HG03025 (cell line): ENCODE measurements at regions not wholly inside any gene's neighbourhood (a gene's known extent, or its start where the extent isn't known, plus 50 kb on each side); places are given as distances from the start of the nearest gene placed in this dataset.

Experiments
- ATAC-seq: cut with Tn5 transposase; IDR thresholded peaks from one replicate; pipeline ENCODE4 v1.9.1; 2021; ENCODE audit warnings: mild to moderate bottlenecking, moderate library complexity; ENCODE audit not compliant: unreplicated experiment, low FRiP score

- ATAC-seq = no peak
Observed at GRCh38 chr2:62287899-62288880, 92.3 kb downstream of the B3GNT2 start.

DNA sequence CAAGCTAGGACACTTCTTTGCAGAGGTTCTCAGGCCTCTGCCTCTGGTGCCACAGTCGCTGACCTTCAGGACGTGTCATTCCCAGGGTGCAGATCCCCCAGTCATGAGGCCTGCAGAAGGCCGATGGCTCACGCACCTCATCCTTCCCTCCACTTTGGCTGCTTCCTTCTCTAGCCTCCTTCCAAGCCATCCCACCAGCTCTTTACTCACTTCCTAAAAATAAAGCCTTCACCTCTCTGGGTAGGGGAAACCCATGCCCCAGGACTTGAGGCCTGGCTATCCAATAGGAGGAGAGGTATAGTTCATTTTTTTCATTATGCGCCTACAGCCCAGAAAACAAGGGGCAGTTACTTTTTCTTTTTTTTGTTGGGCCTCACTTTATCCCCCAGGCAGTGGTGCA lies 91.4 kb downstream of the B3GNT2 start:
- no peak for ATAC-seq

- ATAC-seq = no peak
Observed at GRCh38 chr2:62286089-62286785, 90.3 kb downstream of the B3GNT2 start.

- no peak for ATAC-seq
Observed at GRCh38 chr2:62284980-62285379, 89.1 kb downstream of the B3GNT2 start.

DNA sequence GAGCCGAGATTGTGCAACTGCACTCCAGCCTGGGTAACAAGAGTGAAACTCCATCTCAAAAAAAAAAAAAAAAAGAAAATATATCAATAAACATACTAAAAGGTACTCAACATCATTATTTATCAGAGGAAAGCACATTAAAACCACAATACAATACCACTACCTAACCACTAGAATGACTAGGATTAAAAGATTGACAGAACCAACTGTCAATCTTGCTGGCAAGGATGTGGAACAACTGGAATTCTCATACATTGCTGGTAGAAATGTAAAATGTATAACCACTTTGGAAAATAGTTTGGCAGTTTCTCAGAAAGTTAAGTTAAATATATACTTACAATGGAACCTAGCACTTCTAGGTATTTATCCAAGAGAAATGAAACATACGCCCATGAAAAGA lies 88.6 kb downstream of the B3GNT2 start:
- ATAC-seq = no peak

DNA sequence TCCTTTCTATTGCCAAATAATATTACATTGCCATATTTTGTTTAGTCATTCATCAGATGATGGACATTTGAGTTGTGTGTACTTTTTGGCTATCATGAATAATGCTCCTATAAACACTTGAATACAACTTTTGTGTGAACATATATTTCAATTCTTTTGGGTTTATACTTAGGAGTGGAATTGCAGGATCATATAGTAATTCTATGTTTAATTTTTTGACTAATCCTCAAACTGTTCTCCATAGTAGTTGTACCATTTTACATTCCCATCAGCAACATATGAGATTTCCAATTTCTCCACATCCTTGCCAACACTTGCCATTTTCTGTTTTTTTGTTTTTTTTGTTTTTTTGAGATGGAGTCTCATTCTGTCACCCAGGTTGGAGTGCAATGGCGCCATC lies 87.2 kb downstream of the B3GNT2 start:
- no peak for ATAC-seq

- ATAC-seq = no peak
Observed at GRCh38 chr2:62281663-62282062, 85.7 kb downstream of the B3GNT2 start.

DNA sequence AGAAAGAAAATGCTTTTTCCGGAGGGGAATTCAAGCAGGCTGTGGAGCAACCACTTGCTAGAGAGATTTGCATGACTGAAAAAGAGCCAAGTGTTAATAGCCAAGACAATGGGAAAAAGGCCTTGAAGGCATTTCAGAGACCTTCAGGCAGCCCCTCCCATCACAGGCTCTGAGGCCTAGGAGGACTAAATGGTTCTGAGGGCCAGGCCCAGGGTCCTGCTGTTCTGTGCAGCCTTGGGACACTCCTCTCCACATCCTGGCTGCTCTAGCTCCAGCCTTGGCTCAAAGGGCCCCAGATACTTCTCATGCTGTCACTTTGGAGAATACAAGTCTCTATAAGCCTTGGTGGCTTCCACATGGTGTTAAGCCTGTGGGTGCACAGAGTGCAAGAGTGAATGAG lies 81.8 kb downstream of the B3GNT2 start:
- no peak for ATAC-seq
